GM12878 (cell line): ENCODE measurements at regions not wholly inside any gene's neighbourhood (a gene's known extent, or its start where the extent isn't known, plus 50 kb on each side); places are given as distances from the start of the nearest gene placed in this dataset.

ENCODE experiments used
- ATAC-seq: fragments of 200-7000 bp; cut with Tn5 transposase; 3 replicates; pipeline ENCODE4 v1.9.1; 2020; ENCODE audit warnings: mild to moderate bottlenecking, moderate library complexity
- BruUV-seq: library from RNA; stranded (reverse); fragments of 400-500 nt; replicated peaks from 2 replicates; lab custom pipeline; 2021; lab: Mats Ljungman, UMichigan
- CTCF ChIA-PET: fragments of 300-600 bp; sonication (Branson Sonifier 250); formaldehyde crosslinking; extraction: SDS; loops from one replicate; lab custom pipeline; 2021; ENCODE audit warnings: inconsistent platforms; lab: Yijun Ruan, JAX
- POLR2A ChIA-PET: fragments of 350-600 bp; formaldehyde crosslinking; extraction: SDS; loops from one replicate; lab custom pipeline; 2021; ENCODE audit warnings: inconsistent platforms; lab: Charles Lee
- RAD21 ChIA-PET: fragments of 300-600 bp; sonication (Branson Sonifier 250); formaldehyde crosslinking; loops from one replicate; lab custom pipeline; 2023; ENCODE audit warnings: antibody characterized with exemption; ENCODE audit not compliant: unreplicated experiment; lab: Charles Lee
- SMC1A ChIA-PET: fragments of 300-600 bp; sonication (Branson Sonifier 250); formaldehyde crosslinking; loops from one replicate; lab custom pipeline; 2023; ENCODE audit not compliant: unreplicated experiment, uncharacterized antibody; lab: Charles Lee
- DNase-seq: peaks from one replicate; pipeline ENCODE4 v3.0.0-alpha.2; 2011; ENCODE audit warnings: low read depth, low spot score
- FAIRE-seq: peaks from 3 replicates; lab custom pipeline; 2011; peaks lifted over from hg19 to GRCh38; lab: Jason Lieb, UNC
- H2AFZ ChIP-seq: 2 replicates; pipeline ENCODE4 v1.6.0; 2011; ENCODE audit warnings: low read depth, low read length, control low read depth; ENCODE audit not compliant: control insufficient read depth
- H3K27ac ChIP-seq: 2 replicates; pipeline ENCODE4 v1.5.1; 2011; ENCODE audit warnings: control low read depth; ENCODE audit not compliant: control insufficient read depth, insufficient read depth
- H3K27me3 ChIP-seq, 2 experiments: replicated peaks in 1 of 2; 2 replicates each; pipeline versions ENCODE4 v1.6.0 to v1.6.1; 2011; ENCODE audit warnings: low read length in 1 of 2; ENCODE audit not compliant: control insufficient read depth in 2 of 2, insufficient read depth in 2 of 2
- H3K36me3 ChIP-seq, 2 experiments: 2 replicates each; pipeline ENCODE4 v1.5.1; 2011; ENCODE audit warnings: low read length in 1 of 2; ENCODE audit not compliant: control insufficient read depth in 2 of 2, insufficient read depth in 2 of 2
- H3K4me1 ChIP-seq: 2 replicates; pipeline ENCODE4 v1.6.1; 2011; ENCODE audit warnings: mild to moderate bottlenecking, low read length, moderate library complexity, mixed read lengths; ENCODE audit not compliant: control insufficient read depth, insufficient read depth
- H3K4me2 ChIP-seq: 2 replicates; pipeline ENCODE4 v1.6.0; 2011; ENCODE audit warnings: control low read depth; ENCODE audit not compliant: control insufficient read depth, insufficient read depth
- H3K4me3 ChIP-seq: fragments of 200-600 bp; sonication (generic); 2 replicates; pipeline ENCODE4 v1.5.1; 2016
- H3K79me2 ChIP-seq: 2 replicates; pipeline ENCODE4 v1.6.0; 2011; ENCODE audit warnings: low read length; ENCODE audit not compliant: control insufficient read depth, insufficient read depth
- H3K9ac ChIP-seq: 2 replicates; pipeline ENCODE4 v1.8.0; 2011; ENCODE audit warnings: low read length, control low read depth, mixed read lengths; ENCODE audit not compliant: control insufficient read depth, insufficient read depth
- H3K9me3 ChIP-seq: replicated peaks from 3 replicates; pipeline ENCODE4 v1.5.1; 2011; ENCODE audit warnings: mild to moderate bottlenecking, low read length; ENCODE audit not compliant: control insufficient read depth, insufficient read depth
- H4K20me1 ChIP-seq: 2 replicates; pipeline ENCODE4 v1.6.0; 2011; ENCODE audit not compliant: control insufficient read depth, insufficient read depth
- ELK1 ChIP-seq: IDR thresholded peaks from 2 replicates; pipeline ENCODE4 v1.6.1; 2012; ENCODE audit warnings: low read depth, low read length, improper control_type of control experiment
- EZH2 ChIP-seq: IDR thresholded peaks from 2 replicates; pipeline ENCODE4 v1.6.1; 2012; ENCODE audit warnings: low read depth, mild to moderate bottlenecking, control low read depth, inconsistent platforms, low read length, borderline replicate concordance; ENCODE audit not compliant: control insufficient read depth
- FOS ChIP-seq: IDR thresholded peaks from 3 replicates; pipeline ENCODE4 v1.6.1; 2011; ENCODE audit warnings: borderline replicate concordance; ENCODE audit not compliant: insufficient read length; ENCODE audit errors: extremely low read depth
- IRF4 ChIP-seq: IDR thresholded peaks from 2 replicates; pipeline ENCODE4 v1.6.1; 2011; ENCODE audit warnings: low read depth, low read length
- MLLT1 ChIP-seq: fragments of 450-650 bp; IDR thresholded peaks from 2 replicates; pipeline ENCODE4 v1.6.1; 2016; ENCODE audit warnings: mild to moderate bottlenecking
- PKNOX1 ChIP-seq: fragments of 450-650 bp; IDR thresholded peaks from 2 replicates; pipeline ENCODE4 v1.6.1; 2016; ENCODE audit warnings: mild to moderate bottlenecking
- USF2 ChIP-seq: IDR thresholded peaks from 2 replicates; pipeline ENCODE4 v1.6.1; 2011; ENCODE audit warnings: low read depth, low read length, improper control_type of control experiment, borderline replicate concordance
- WGBS: methylation state at CpG from one replicate; pipeline ENCODE4 v1.1.6; 2016; ENCODE audit warnings: low lambda C conversion rate; ENCODE audit not compliant: insufficient replicate concordance, insufficient coverage; ENCODE audit errors: missing lambda C conversion rate; 5-methylcytosine and 5-hydroxymethylcytosine counted together
- in situ Hi-C: fragments of 300-500 bp; cut with MboI; formaldehyde crosslinking; loops from 9 replicates; pipeline ENCODE4 v1.14.3; 2018; ENCODE audit warnings: mixed read lengths
- intact Hi-C: fragments of 100-400 bp; cut with micrococcal nuclease; formaldehyde crosslinking; loops from one replicate; pipeline ENCODE4 v1.14.2; 2022; ENCODE audit not compliant: unreplicated experiment

- ChIA-PET CTCF (interaction anchor here (1.1 to 1.2 kb wide), 2 partner anchors 58 to 118 kb away, joined by 3 read pairs; no protein-coding TSS in a partner anchor), RAD21 (no interaction called here), SMC1A (interaction anchor here (1.0 to 1.6 kb wide), 2 partner anchors 44 to 128 kb away, joined by 3 to 5 read pairs; no protein-coding TSS in a partner anchor), POLR2A (no interaction called here)
- no peak overlapping the region for H3K9ac ChIP-seq
- no peaks in the 10 kb centered on the region for H4K20me1 ChIP-seq
- no peak overlapping the region for H3K27ac ChIP-seq
- DNase-seq, result no peak
- ATAC-seq, result no peak
- no peak for TF ChIP-seq ELK1
- no peak for TF ChIP-seq PKNOX1
- no peak for TF ChIP-seq MLLT1
- no peak for TF ChIP-seq USF2
- TF ChIP-seq IRF4, result no peak
- TF ChIP-seq EZH2, result no peak
- TF ChIP-seq FOS, result no peak
- intact Hi-C loops, result no loop called here
- in situ Hi-C loops, result no loop called here
- no peak overlapping the region for H3K4me2 ChIP-seq
- no peaks in the 10 kb centered on the region for H3K27me3 ChIP-seq
- no peaks in the 10 kb centered on the region for H3K4me1 ChIP-seq
- BruUV-seq, result no TSS peak
- no peak overlapping the region for H2AFZ ChIP-seq
- H3K36me3 ChIP-seq, result no peaks in the 10 kb centered on the region
- no peaks in the 10 kb centered on the region for H3K79me2 ChIP-seq
- WGBS, result 30% methylated on average over 10 of the region's 10 CpGs
- FAIRE-seq, result no peak
- no peaks in the 10 kb centered on the region for H3K9me3 ChIP-seq
- no peak overlapping the region for H3K4me3 ChIP-seq
Measured at GRCh38 chr5:38148021-38148625, 110.2 kb upstream of the EGFLAM start.
